NCI-H446 (cell line): ENCODE measurements at regions not wholly inside any gene's neighbourhood (a gene's known extent, or its start where the extent isn't known, plus 50 kb on each side); places are given as distances from the start of the nearest gene placed in this dataset.
"Not testable (repeated sequence)": the region's sequence is repeated elsewhere in the genome, so short reads cannot be mapped to it uniquely, and the experiment has no call there.

Source experiments
- DNase-seq, 2 experiments: peaks; one replicate each; lab custom pipeline; 2025; lab: John Stamatoyannopoulos, UW

DNA sequence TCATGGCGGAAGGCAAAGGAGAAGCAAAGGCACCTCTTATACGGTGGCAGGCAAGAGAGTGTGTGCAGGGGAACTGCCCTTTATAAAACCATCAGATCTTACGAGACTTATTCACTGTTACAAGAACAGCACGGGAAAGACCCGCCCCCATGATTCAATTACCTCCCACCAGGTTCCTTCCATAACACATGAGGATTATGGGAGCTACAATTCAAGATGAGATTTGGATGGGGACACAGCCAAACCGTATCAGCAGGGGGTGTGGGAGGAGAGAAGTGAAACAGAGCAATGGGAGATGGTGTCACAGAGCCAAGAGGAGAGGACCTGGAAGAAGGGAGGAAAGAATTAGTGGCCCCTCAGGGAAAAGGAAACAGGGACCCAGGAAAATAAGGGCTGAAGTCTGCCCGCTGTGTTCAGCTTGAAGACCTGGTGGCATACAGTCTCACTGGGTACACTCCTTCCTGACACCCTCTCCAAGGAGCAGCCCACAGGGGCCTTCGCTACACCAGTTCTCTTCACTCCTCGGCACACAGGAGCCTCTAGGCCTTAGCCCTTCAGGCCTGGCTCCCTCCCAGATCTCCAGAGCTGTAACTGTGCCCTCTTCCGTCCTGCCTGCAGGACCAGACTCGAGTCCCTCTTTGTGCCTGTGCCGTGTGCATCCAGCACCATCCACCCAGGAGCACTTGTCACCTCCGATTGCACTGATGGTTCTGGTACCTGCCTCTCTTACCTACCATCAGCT is 262.1 kb downstream of the EIPR1 start:
- no peak for DNase-seq

- no peak for DNase-seq
These were observed 263.0 kb downstream of the EIPR1 start for GRCh38 chr2:3114406-3115185.

DNA sequence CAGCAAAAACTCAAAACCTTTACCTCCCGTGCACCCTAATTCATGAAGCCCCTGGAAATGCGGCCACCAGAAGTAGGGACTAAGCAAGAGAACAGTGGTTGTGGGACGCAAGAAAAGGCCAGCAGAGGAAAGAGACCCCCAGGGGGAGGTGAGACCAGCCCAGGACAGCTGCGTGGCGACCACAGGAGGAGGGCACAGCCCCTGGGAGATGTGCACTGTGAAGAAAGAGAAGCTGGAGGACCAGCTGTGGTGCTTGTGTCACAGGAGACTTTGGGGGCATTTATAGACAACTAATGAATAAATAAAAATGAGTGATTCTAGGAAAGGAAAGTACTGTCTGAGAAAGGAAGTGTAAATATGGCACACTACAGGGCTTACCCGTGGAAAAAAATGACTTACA is 263.8 kb downstream of the EIPR1 start:
- no peak for DNase-seq

GRCh38 chr2:3113122-3113521 is 264.5 kb downstream of the EIPR1 start:
- no peak for DNase-seq

DNA sequence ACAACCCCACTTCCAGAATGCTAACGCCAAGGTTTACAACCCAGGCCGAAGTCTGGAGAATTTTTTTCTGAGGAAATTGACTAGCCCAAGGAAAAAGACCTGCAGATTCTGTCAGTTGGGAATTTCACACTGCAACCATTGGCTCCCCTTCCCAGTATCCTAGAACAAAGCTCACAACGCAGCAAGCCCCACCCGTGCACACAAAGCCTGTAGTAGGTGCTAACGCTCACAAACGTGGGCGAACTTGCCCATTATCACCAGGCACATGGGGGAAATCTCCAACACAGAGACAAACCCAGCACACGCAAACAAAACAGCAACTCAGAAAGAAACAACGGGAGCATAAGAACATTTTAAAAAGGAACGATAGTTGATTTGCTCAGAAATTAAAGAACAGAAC is 265.1 kb downstream of the EIPR1 start:
- no peak for DNase-seq

DNA sequence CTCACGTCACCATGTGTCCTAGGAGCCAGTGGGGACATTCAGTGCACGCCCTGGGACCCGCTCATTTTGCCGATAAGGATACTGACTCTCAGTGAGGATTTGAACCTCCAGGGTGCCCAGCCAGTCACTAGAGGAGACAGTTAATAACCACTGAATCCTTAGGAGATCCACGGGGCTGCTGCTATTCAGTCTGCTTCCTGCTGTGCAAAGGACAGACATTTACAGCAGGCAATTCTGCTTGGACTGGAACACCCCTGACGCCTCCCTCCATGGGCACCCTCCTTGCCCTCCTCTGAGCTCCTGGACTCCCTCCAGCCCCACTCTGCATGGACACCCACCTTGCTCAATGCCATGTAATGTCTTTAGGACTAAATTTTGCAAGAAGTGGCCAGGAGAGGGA is 265.5 kb downstream of the EIPR1 start:
- DNase-seq: no peak

- DNase-seq: no peak
These were observed 266.5 kb downstream of the EIPR1 start for GRCh38 chr2:3110994-3111666.

DNA sequence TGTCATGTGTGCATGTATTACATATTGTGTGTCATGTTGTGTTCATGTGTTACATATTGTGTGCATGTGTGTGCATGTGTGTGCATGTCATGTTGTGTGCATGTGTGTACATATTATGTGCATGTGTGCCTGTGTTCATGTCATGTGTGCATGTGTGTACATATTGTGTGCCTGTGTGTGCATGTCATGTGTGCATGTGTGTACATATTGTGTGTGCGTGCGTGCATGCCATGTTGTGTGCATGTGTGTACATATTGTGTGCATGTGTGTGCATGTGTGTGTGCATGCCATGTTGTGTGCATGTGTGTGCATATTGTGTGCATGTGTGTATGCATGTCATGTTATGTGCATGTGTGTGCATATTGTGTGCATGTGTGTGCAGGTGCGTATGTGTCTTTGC is 267.1 kb downstream of the EIPR1 start:
- DNase-seq: no peak

DNA sequence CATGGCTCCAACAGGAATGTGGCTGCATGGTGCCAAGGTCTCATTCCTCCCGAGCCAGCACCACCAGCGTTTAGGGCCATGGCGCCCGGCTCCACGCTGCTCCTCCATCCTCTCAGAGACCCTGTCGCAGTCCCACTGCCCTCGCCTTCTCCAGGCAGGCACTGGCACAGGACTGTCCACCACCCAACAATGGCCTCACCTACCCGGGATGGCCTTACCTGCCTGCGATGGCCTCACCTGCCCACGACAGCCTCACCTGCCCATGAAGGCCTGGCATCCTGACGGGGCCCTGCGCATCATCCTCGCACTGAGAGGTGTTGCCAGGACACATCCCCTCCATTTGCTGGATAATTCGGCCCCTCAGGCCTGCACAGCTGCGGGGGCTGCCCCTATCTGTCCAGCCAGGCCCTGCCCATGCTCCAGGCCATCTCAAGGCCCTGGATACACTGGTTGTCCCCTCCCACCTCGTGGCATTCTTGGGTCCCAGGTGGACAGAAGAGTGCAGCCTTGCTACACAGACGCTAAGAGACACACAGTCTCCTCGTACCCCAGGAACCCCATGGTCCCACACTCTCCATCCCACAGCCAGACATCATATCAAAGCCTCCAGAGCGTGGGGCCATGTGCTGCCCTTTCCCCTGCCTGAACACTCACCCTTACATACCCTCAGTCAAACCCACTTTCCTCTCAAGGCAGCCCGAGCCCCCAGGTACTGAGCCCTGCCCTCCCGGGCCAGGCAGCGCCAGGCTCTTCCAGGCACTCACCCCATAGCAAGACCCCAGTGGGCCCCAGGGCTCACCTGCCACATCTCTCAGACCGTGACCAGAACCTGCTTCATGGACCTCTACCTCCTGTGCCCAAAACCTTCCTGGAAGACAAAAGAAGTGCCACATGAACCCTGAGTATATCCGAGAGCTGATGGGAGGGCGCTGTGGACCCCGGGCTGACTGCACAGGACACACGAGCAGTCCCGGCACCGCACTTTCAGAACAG is 268.6 kb downstream of the EIPR1 start:
- no peak for DNase-seq

DNA sequence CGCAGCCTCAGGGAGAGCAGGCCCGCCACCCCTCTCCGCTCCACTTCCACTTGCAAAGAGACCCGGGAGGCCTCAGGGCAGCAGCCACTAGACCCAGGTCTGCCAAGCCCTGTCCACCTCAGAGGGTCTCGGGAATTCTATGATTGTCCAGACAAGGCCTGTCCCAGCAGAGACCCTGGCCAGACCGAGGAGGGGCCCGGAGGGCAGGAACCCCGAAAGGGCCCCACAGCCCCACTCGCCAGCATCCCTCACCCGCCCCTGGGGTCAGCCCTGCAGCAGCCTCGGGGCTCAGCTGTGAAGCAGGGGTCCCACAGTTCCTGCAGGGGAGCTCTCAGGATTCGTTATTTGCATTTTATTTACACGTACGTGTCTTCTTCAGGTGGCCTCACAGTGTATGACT is 269.5 kb downstream of the EIPR1 start:
- DNase-seq: no peak

DNA sequence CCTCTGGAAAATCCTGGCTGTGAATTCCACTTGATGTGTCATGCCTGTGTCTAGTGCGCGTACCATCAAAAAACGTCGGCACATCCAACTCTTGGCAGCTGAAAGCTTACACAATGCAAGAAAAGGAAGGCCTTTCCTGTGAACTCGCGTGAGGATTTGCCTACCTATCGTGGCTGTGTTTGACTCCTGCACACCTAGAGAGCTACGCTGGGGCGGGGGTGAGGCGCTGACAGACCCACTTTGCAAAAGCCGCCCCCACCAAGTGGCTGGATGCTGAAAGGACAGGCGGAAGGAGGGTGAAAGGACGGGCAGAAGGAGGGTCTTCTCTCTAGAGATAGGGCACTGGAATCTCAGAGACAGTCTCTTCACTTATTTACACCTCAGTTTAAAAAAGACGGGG is 270.1 kb downstream of the EIPR1 start:
- no peak for DNase-seq

GRCh38 chr2:3105814-3106569 is 271.6 kb downstream of the EIPR1 start:
- DNase-seq: no peak

GRCh38 chr2:3104958-3105813 is 272.4 kb downstream of the EIPR1 start:
- DNase-seq: not testable (repeated sequence)

DNA sequence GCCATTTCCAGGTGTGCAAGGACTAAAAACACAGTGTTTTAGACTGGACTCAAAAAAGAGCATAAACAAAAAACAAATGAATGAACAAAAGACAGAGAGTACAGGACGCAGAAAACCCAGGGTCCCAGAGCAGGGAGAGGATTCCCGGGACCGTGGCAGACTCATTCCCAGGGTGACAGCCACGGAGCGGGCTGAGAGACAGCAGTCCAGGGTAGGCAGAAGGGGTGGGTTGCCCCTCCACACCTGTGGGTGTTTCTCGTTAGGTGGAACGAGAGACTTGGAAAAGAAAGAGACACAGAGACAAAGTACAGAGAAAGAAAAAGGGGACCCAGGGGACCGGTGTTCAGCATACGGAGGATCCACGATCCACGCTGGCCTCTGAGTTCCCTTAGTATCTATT is 273.4 kb downstream of the EIPR1 start:
- no peak for DNase-seq

- DNase-seq: no peak
These were observed 274.6 kb downstream of the EIPR1 start for GRCh38 chr2:3102922-3103569.

- DNase-seq: no peak
These were observed 275.3 kb downstream of the EIPR1 start for GRCh38 chr2:3102081-3102921.

GRCh38 chr2:3101016-3101942 is 276.3 kb downstream of the EIPR1 start:
- no peak for DNase-seq
